K562 (cell line): ENCODE measurements at regions not wholly inside any gene's neighbourhood (a gene's known extent, or its start where the extent isn't known, plus 50 kb on each side); places are given as distances from the start of the nearest gene placed in this dataset.
A peak's percentile ranks its signal among the peaks of the same experiment; 100 is the strongest.

Experiments
- CHCHD3 ChIP-seq: fragments of 250-450 bp; sonication (Bioruptor Pico); IDR thresholded peaks from 2 replicates; pipeline ENCODE4 v2.1.2; 2022; ENCODE audit warnings: mild to moderate bottlenecking
- JUND ChIP-seq, 2 experiments: IDR thresholded peaks; 2 replicates in 1 of 2; 3 replicates in 1 of 2; pipeline ENCODE4 v1.6.1; 2011; ENCODE audit warnings: borderline replicate concordance in 2 of 2, low read depth in 2 of 2, low read length in 2 of 2, improper control_type of control experiment in 1 of 2, missing biosample characterization in 1 of 2, missing genetic modification characterization in 1 of 2, missing genetic modification reagents in 1 of 2
- LCOR ChIP-seq: sonication (generic); formaldehyde crosslinking; IDR thresholded peaks from 2 replicates; pipeline ENCODE4 v1.8.0; 2022; ENCODE audit warnings: mild to moderate bottlenecking, missing genetic modification reagents
- NCOR1 ChIP-seq: fragments of 450-650 bp; IDR thresholded peaks from 2 replicates; pipeline ENCODE4 v1.6.1; 2016; ENCODE audit warnings: mild to moderate bottlenecking, moderate library complexity
- NFIC ChIP-seq: fragments of 450-650 bp; IDR thresholded peaks from 2 replicates; pipeline ENCODE4 v1.6.1; 2017; ENCODE audit warnings: mild to moderate bottlenecking, inconsistent platforms
- NR1H2 ChIP-seq: sonication (generic); formaldehyde crosslinking; IDR thresholded peaks from 2 replicates; pipeline ENCODE4 v1.4.0; 2020; ENCODE audit warnings: mild to moderate bottlenecking, missing genetic modification reagents
- NRF1 ChIP-seq, 2 experiments: fragments of 450-650 bp; IDR thresholded peaks in 1 of 2; conservative IDR thresholded peaks in 1 of 2; 2 replicates each; pipeline ENCODE4 v1.6.1; 2014; ENCODE audit warnings: mild to moderate bottlenecking in 2 of 2
- PCBP2 ChIP-seq: fragments of 200-400 bp; formaldehyde crosslinking; IDR thresholded peaks from 2 replicates; pipeline ENCODE4 v1.6.1; 2018; ENCODE audit warnings: low read length, low read depth, mild to moderate bottlenecking, moderate library complexity; ENCODE audit not compliant: poor library complexity, severe bottlenecking
- PHF21A ChIP-seq: fragments of 450-650 bp; IDR thresholded peaks from 2 replicates; pipeline ENCODE4 v1.6.1; 2017; ENCODE audit warnings: low read depth, borderline replicate concordance
- POLR2G ChIP-seq: fragments of 200-400 bp; formaldehyde crosslinking; IDR thresholded peaks from 2 replicates; pipeline ENCODE4 v1.6.1; 2017; ENCODE audit warnings: low read depth, mild to moderate bottlenecking, antibody characterized with exemption, low read length, moderate library complexity
- STAT5A ChIP-seq: IDR thresholded peaks from 2 replicates; pipeline ENCODE4 v1.6.1; 2012; ENCODE audit warnings: low read length, inconsistent platforms, borderline replicate concordance
- TGIF2 ChIP-seq: sonication (generic); formaldehyde crosslinking; IDR thresholded peaks from 2 replicates; pipeline ENCODE4 v1.8.1; 2022; ENCODE audit warnings: mild to moderate bottlenecking, missing genetic modification reagents, moderate library complexity
- XRCC3 ChIP-seq: fragments of 450-650 bp; IDR thresholded peaks from 2 replicates; pipeline ENCODE4 v1.6.1; 2017; ENCODE audit warnings: mild to moderate bottlenecking, moderate library complexity
- ZNF165 ChIP-seq: fragments of 250-450 bp; sonication (Bioruptor Pico); IDR thresholded peaks from 2 replicates; pipeline ENCODE4 v1.4.0; 2020; ENCODE audit warnings: borderline replicate concordance
- ZNF212 ChIP-seq: fragments of 450-650 bp; formaldehyde crosslinking; IDR thresholded peaks from 2 replicates; pipeline ENCODE4 v1.4.0; 2020; ENCODE audit warnings: mild to moderate bottlenecking
- ZNF41 ChIP-seq: fragments of 250-450 bp; sonication (Bioruptor Pico); conservative IDR thresholded peaks from 2 replicates; pipeline ENCODE4 v1.4.0; 2020; ENCODE audit warnings: mild to moderate bottlenecking
- TF ChIP-seq, protein P1 (sequence below), 2 experiments: fragments of 450-650 bp; conservative IDR thresholded peaks; 2 replicates each; pipeline ENCODE4 v1.6.1; 2017; ENCODE audit warnings: mild to moderate bottlenecking in 2 of 2, moderate library complexity in 2 of 2
- TF ChIP-seq, protein P2 (sequence below): fragments of 250-450 bp; sonication (Bioruptor Pico); IDR thresholded peaks from 2 replicates; pipeline ENCODE4 v1.4.0; 2020; ENCODE audit warnings: mild to moderate bottlenecking, moderate library complexity, borderline replicate concordance
- TF ChIP-seq, protein P3 (sequence below): fragments of 450-650 bp; IDR thresholded peaks from 2 replicates; pipeline ENCODE4 v1.6.1; 2017; ENCODE audit warnings: antibody characterized with exemption, mild to moderate bottlenecking

DNA sequence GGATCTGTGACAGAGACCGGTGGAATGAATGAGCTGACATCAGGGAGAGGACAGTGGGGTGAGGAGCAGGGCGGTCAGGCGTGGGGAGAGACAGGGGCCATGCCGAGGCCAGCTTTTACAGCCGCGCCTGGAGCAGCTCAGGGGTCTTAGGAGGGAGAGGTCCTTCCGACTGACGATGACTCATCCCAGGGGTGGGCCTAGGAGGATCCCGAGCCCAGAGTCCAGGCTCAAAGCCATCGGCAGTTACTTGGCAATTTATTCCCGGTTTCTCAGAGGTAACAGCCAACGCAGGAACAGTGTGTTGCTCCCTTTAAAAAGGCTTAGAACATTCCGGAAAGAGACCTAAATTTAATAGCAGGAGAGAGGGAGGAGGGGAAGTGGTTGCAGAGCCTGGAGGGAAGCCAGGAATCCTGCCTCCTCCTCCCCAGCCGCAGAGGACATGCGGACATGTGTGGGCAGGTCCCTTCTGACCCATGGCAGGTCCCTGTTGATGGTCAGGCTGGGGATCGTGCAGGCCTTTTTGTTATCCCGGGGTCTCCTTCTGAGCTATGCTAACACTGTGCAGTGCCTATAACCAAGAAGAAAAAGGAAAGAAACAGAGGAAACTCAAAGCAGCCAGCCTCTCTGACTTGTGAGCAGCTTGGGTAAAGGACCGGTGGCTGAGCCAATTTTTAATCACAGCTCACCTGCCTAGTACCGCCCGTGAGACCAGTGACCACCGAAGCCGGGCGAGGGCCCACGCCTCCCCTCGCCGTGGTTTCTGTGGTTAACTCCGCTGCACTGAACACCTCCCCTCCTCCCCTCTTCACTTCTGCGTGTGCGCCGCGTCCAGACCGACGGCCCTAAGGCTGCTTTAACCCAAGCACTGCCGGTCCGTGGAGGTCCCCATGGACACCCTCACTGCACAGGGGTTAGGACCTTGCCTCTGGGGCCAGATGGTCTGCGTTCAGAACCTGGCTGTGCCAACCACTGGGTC, 392.4 kb upstream of the PROK2 start (continued):
- TF ChIP-seq ZNF212 (no peak), NFIC (peak; percentile 88), LCOR (CRISPR knock-in tag) (0 out of 2 replicates have a peak, but pooled peaks have one; percentile 31), PHF21A (no peak), CHCHD3 (CRISPR knock-in tag) (no peak), PCBP2 (no peak), NRF1 (conservative IDR thresholded peaks at IDR 0.05 in 1 of 2, IDR thresholded peaks at IDR 0.05 in 1 of 2) (peak; percentile 27 to 50; a peak in 2 of 4 replicates), JUND (IDR thresholded peaks at IDR 0.05; ENCODE audit: borderline replicate concordance, low read depth, low read length) (peak; percentile 83), JUND (tag; IDR thresholded peaks at IDR 0.05; ENCODE audit: borderline replicate concordance, low read depth, low read length) (peak; percentile 81; the same call in 2 of the 3 replicates), NR1H2 (CRISPR knock-in tag) (no peak), POLR2G (peak; percentile 48), XRCC3 (no peak), NCOR1 (no peak), STAT5A (no peak), ZNF41 (no peak), TGIF2 (CRISPR knock-in tag) (no peak), ZNF165 (CRISPR knock-in tag) (no peak)
- TF ChIP-seq, protein P1, sequence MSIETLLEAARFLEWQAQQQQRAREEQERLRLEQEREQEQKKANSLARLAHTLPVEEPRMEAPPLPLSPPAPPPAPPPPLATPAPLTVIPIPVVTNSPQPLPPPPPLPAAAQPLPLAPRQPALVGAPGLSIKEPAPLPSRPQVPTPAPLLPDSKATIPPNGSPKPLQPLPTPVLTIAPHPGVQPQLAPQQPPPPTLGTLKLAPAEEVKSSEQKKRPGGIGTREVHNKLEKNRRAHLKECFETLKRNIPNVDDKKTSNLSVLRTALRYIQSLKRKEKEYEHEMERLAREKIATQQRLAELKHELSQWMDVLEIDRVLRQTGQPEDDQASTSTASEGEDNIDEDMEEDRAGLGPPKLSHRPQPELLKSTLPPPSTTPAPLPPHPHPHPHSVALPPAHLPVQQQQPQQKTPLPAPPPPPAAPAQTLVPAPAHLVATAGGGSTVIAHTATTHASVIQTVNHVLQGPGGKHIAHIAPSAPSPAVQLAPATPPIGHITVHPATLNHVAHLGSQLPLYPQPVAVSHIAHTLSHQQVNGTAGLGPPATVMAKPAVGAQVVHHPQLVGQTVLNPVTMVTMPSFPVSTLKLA (conservative IDR thresholded peaks at IDR 0.05): peak in 1 of 2 experiments; percentile 35; a peak in 1 of 4 replicates
- TF ChIP-seq, protein P2, sequence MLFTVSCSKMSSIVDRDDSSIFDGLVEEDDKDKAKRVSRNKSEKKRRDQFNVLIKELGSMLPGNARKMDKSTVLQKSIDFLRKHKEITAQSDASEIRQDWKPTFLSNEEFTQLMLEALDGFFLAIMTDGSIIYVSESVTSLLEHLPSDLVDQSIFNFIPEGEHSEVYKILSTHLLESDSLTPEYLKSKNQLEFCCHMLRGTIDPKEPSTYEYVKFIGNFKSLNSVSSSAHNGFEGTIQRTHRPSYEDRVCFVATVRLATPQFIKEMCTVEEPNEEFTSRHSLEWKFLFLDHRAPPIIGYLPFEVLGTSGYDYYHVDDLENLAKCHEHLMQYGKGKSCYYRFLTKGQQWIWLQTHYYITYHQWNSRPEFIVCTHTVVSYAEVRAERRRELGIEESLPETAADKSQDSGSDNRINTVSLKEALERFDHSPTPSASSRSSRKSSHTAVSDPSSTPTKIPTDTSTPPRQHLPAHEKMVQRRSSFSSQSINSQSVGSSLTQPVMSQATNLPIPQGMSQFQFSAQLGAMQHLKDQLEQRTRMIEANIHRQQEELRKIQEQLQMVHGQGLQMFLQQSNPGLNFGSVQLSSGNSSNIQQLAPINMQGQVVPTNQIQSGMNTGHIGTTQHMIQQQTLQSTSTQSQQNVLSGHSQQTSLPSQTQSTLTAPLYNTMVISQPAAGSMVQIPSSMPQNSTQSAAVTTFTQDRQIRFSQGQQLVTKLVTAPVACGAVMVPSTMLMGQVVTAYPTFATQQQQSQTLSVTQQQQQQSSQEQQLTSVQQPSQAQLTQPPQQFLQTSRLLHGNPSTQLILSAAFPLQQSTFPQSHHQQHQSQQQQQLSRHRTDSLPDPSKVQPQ (CRISPR knock-in tag): no peak
- TF ChIP-seq, protein P3, sequence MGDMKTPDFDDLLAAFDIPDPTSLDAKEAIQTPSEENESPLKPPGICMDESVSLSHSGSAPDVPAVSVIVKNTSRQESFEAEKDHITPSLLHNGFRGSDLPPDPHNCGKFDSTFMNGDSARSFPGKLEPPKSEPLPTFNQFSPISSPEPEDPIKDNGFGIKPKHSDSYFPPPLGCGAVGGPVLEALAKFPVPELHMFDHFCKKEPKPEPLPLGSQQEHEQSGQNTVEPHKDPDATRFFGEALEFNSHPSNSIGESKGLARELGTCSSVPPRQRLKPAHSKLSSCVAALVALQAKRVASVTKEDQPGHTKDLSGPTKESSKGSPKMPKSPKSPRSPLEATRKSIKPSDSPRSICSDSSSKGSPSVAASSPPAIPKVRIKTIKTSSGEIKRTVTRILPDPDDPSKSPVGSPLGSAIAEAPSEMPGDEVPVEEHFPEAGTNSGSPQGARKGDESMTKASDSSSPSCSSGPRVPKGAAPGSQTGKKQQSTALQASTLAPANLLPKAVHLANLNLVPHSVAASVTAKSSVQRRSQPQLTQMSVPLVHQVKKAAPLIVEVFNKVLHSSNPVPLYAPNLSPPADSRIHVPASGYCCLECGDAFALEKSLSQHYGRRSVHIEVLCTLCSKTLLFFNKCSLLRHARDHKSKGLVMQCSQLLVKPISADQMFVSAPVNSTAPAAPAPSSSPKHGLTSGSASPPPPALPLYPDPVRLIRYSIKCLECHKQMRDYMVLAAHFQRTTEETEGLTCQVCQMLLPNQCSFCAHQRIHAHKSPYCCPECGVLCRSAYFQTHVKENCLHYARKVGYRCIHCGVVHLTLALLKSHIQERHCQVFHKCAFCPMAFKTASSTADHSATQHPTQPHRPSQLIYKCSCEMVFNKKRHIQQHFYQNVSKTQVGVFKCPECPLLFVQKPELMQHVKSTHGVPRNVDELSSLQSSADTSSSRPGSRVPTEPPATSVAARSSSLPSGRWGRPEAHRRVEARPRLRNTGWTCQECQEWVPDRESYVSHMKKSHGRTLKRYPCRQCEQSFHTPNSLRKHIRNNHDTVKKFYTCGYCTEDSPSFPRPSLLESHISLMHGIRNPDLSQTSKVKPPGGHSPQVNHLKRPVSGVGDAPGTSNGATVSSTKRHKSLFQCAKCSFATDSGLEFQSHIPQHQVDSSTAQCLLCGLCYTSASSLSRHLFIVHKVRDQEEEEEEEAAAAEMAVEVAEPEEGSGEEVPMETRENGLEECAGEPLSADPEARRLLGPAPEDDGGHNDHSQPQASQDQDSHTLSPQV: peak; percentile 60; the same call in 1 of the 2 replicates
